VCaP (cell line): ENCODE measurements at regions not wholly inside any gene's neighbourhood (a gene's known extent, or its start where the extent isn't known, plus 50 kb on each side); places are given as distances from the start of the nearest gene placed in this dataset.

ENCODE experiments used
- H3K27ac ChIP-seq: fragments of 450-650 bp; 2 replicates; pipeline ENCODE4 v1.5.1; 2017
- TF ChIP-seq, protein P1 (sequence below): fragments of 450-650 bp; conservative IDR thresholded peaks from 2 replicates; pipeline ENCODE4 v1.5.1; 2017; ENCODE audit warnings: mild to moderate bottlenecking, moderate library complexity

- H3K27ac ChIP-seq, result no peak overlapping the region
- TF ChIP-seq, protein P1, sequence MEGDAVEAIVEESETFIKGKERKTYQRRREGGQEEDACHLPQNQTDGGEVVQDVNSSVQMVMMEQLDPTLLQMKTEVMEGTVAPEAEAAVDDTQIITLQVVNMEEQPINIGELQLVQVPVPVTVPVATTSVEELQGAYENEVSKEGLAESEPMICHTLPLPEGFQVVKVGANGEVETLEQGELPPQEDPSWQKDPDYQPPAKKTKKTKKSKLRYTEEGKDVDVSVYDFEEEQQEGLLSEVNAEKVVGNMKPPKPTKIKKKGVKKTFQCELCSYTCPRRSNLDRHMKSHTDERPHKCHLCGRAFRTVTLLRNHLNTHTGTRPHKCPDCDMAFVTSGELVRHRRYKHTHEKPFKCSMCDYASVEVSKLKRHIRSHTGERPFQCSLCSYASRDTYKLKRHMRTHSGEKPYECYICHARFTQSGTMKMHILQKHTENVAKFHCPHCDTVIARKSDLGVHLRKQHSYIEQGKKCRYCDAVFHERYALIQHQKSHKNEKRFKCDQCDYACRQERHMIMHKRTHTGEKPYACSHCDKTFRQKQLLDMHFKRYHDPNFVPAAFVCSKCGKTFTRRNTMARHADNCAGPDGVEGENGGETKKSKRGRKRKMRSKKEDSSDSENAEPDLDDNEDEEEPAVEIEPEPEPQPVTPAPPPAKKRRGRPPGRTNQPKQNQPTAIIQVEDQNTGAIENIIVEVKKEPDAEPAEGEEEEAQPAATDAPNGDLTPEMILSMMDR, result no peak
Observed at GRCh38 chr1:58999676-59000075, 215.8 kb upstream of the JUN start.

DNA sequence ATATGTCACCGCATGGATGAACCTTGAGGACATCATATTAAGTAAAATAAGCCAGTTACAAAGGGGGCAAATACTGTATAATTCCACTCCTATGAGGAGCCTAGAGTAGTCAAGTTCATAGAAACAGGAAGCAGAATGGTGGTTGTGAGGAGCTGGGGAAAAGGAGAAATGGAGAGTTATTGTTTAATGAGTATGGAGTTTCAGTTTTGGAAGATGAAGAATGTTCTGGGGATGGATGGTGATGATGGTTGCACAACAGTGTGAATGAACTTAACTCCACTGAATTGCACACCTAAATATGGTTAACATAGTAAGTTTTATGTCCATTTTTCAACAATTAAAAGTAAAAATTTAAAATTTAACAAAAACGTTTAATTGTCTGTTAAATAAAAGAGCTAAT lies 220.9 kb upstream of the JUN start:
- H3K27ac ChIP-seq, result no peak overlapping the region
- TF ChIP-seq, protein P1, result no peak

DNA sequence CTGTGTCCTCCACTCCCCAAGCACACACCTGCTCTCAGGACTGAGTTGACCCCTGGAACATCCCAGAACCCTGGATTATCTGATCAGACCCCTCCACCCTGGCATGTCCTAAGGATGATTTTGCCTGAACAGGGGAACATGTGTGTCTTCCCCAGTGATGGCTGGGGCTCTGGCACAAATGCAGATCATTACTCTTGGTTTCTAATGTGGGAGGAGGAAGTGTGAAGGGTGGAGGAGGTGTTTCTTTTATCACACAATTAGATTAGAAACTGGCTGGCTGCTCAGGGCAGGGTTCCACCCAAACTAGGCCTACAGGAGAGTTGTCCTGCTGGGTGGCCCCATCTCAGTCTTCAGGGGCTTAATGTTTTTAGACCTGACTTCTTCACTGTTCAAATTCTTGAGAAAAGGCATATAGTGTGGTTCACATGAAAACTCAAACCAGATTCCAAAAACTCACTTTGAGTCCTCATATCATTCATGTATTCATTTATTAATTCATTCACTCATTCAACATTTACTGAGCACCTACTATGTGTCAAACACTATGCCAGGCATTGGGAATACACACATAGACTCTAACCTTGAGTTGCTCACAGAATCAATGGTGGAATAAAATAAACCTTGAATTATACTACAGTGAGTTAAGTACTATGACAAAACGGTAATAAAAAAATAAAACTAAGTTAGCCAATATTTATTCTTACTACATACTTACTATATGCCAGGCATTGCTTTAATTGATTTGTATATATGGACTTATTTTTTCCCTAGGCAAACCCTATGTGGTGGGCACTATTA lies 221.8 kb upstream of the JUN start:
- no peak overlapping the region for H3K27ac ChIP-seq
- TF ChIP-seq, protein P1, result no peak

DNA sequence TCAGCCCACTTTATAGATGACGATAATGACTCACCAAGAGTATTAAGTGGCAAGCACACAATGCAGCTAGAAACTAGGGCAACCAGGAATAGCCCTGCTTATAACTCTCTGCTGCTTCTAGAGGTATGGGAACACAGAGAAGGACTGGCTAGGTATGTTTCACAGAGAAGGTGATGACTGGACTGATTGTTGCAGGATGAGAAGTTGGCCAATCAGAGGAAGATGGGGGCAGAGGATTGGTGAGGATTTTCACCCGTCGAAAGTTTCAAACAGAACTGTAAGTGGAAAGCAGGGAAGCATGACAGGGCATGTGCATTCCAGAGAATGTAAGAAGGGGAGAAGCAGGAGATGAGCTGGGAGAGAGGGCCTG lies 222.4 kb upstream of the JUN start:
- TF ChIP-seq, protein P1, result no peak
- no peak overlapping the region for H3K27ac ChIP-seq

- TF ChIP-seq, protein P1, result no peak
- no peak overlapping the region for H3K27ac ChIP-seq
Observed at GRCh38 chr1:59006932-59007331, 223.1 kb upstream of the JUN start.

DNA sequence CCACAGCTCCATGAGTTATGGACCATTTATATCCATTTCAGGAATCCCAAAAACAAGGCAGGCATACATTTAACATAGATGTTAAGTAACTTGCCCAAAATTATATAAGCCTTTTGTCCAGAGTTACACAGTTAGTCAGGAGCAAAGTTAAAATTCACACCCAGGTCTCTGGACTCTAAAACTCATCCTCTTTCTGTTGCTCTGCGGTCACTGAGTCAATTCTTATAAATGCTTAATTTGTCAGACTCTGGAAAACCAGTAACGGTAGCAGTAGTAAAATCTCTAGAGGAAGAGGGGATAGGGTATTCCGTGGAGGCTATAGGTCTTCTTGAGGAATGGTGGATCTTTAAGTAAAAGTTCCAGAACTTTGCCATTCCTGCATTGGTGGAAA lies 223.6 kb upstream of the JUN start:
- no peak overlapping the region for H3K27ac ChIP-seq
- TF ChIP-seq, protein P1, result no peak

- TF ChIP-seq, protein P1, result no peak
- H3K27ac ChIP-seq, result no peak overlapping the region
Observed at GRCh38 chr1:59007820-59008598, 224.2 kb upstream of the JUN start.
